DMS 273 (cell line): ENCODE measurements at regions not wholly inside any gene's neighbourhood (a gene's known extent, or its start where the extent isn't known, plus 50 kb on each side); places are given as distances from the start of the nearest gene placed in this dataset.

Experiments used
- DNase-seq: peaks from one replicate; lab custom pipeline; 2025; ENCODE audit not compliant: unreplicated experiment; lab: John Stamatoyannopoulos, UW

GRCh38 chr5:77948476-77948875 is 172.3 kb upstream of the TBCA start:
- DNase-seq: no peak

GRCh38 chr5:77947041-77947428 is 170.9 kb upstream of the TBCA start:
- DNase-seq: no peak

DNA sequence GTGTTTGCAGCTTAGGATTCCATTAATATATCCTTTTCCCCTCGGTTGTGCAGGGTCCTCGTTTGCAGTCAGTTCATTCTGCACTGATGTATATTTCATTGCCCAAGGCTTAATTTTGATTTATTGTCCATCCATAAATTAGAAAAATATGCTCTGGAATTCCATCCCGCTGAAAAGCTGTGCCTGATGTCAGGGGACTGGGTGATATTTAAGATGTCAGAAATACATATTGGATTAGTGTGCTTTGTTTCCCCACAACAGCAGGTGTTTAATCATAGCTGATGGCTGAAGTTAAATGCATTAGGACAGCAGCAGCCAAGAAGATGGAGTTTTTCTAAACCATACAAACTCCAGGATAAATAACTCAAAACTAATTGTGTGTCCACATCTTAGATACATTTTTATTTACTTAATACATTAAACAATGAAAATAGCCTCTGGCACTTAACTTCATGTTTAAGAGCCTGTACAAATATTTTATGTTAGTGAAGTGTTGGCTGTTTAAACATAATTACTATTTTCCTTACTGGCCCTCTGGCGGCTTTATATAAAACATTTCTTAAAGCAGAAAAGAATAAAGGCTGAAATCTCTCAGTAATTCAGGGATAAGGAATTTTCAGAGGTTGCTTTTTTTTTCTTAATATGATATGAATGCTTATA is 170.4 kb upstream of the TBCA start:
- DNase-seq: no peak

- no peak for DNase-seq
Measured at GRCh38 chr5:77945874-77946273, 169.7 kb upstream of the TBCA start.

DNA sequence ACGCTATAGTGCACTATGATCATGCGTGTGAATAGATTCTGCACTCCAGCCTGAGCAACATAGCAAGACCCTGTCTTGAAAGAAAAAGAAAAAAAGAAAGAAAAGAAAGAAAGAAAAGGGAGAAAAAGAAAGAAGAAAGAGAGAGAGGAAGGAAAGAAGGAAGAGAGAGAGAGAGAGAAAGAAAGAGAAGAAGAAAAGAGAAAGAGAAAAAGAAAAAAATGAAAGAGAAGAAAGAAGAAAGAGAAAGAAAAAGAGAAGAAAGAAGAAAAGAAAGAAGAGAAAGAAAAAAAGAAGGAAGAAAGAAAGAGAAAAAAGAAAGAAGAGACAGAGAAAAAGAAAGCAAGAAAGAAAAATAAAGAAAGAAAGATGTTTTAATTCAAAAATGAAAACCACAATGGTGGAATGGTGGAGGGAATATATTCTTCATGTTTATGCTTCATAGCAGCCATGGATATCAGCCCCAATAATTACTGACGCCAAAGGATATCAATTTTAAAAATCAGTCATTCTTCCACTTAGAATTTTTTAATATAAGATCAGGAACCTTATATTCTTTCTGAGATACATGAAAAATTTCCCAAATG is 168.7 kb upstream of the TBCA start:
- no peak for DNase-seq

DNA sequence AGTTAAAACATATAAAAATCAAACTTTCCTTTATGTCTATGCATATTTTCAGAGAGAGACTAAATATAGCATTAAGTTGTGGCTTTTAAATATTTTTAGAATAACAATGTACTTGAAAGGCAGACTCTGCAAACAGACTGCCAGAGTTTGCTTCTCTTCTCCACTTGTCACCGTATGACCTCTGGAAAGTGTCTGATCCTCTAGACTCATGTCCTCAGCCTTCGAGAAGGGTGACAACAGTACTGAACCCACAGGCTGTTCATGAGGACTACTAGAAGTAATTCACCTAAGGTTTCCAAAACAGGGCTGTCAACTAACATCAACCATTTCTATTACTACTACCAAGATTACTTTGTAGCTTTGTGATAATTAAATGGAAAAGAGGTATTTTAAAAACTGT is 167.7 kb upstream of the TBCA start:
- DNase-seq: no peak

DNA sequence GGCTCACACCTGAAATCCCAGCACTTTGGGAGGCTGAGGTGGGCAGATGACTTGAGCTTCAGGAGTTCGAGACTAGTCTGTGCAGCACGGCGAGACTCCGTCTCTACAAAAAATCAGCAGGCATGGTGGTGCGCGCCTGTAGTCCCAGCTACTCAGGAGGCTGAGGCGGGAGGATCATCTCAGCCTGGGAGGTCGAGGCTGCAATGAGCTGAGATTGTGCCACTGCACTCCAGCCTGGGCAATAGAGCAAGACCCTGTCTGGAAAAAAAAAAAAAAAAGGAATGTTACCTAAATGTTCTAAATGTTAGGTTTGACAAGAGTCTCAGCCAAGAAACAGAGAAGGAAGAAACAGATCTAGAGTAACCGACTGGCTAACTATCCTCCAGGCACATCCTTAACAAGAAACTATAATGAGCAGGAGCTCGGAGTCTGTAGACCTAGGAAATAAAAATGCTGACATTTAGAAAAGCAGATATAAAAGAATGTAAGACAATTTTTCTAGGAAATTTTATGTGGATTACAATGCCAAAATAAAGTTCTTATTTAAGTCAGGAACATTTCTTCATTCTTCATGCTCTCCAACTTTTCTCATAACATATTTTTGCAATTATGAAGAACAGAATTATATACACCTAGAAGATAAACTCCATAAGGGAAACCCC is 166.6 kb upstream of the TBCA start:
- DNase-seq: no peak

DNA sequence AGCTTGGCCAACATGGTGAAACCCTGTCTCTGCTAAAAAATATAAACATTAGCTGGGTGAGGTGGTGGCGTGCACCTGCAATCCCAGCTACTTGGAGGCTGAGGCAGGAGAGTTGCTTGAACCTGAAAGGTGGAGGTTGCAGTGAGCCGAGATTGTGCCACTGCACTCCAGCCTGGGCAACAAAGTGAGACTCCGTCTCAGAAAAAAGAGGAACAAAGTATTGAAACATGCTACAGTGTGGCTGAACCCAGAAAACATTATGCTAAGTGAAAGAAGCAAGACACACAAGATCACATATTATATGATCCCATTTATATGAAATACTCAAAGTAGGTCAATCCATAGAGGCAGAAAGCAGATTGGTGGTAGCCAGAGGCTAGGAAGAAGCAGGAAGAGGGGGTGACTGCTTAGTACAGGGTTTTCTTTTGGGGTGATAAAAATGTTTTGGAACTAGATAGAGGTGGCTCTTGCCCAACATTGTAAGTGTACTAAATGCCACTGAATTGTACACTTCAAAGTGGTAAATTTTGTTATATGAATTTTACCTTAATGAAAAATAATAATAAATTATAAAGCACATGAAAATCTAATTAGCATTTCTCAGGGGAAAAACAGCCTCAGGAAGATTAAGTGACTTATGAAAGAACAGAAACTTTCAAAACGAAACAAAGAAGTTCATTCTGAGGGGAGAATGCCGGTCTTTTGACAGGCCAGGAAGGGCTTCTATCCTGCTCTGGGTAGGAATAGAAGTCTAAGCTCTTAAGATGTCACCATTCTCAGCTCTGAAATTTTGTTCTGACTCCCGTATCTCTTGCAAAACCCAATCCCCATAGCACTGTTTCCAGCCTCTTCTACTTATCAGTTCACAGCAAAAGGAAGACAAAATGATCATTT is 161.1 kb upstream of the TBCA start:
- DNase-seq: no peak

DNA sequence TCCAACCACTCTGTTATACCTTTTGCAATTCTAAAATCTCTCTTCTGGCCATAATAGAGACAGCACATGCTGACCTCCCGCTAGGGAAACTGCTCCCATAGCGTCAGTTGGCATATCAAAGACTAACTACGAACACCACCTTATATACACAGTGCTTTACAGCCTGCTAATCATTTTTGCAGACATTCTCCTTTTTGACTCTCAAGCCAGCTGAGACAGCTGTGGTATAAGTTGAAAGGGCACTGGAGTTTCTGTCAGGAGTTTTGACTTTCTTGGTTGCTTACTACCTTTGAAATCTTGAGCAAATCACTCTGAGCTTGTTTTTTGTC is 160.2 kb upstream of the TBCA start:
- DNase-seq: no peak

GRCh38 chr5:77935506-77936364 is 159.6 kb upstream of the TBCA start:
- peak; percentile 76 for DNase-seq

GRCh38 chr5:77928776-77929300 is 152.7 kb upstream of the TBCA start:
- DNase-seq: no peak

GRCh38 chr5:77926337-77926736 is 150.2 kb upstream of the TBCA start:
- no peak for DNase-seq

DNA sequence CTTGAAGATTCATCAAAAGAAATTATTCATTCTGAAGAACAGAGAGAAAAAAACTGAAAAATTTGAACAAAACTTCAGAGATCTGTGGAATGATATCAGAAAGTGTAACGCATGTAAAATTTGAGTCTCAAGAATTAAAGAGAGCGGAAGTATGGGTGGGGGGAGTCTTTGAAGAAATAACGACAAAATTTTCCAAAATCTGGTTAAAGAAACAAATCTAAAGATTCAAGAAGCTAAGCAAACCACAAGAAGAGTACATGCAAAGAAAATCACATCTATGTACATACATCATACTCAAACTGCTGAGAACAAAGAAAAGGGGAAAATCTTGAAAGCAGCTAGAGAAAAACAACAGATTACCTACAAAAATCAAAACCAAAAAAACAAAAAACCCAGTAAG is 149.4 kb upstream of the TBCA start:
- no peak for DNase-seq

DNA sequence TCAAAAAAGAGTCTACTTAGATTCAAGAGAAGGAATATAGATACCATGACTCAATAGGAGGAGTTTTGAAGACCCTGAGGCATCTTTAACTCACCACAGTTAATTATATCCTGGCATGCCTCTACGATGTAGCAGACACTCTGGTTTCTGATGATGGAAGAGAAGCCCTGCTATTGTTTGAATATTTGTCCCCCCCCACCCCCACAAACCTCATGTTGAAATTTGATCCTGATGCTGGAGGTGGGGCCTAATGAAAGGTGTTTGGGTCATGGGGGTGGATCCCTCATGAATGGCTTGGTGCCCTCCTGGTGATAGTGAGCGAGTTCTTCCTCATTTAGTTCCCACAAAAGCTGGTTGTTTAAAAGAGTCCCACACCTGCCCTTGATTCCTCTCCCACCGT is 147.9 kb upstream of the TBCA start:
- peak; percentile 22 for DNase-seq

- no peak for DNase-seq
Measured at GRCh38 chr5:77923666-77924065, 147.5 kb upstream of the TBCA start.

GRCh38 chr5:77921094-77921768 is 145.1 kb upstream of the TBCA start:
- DNase-seq: no peak

DNA sequence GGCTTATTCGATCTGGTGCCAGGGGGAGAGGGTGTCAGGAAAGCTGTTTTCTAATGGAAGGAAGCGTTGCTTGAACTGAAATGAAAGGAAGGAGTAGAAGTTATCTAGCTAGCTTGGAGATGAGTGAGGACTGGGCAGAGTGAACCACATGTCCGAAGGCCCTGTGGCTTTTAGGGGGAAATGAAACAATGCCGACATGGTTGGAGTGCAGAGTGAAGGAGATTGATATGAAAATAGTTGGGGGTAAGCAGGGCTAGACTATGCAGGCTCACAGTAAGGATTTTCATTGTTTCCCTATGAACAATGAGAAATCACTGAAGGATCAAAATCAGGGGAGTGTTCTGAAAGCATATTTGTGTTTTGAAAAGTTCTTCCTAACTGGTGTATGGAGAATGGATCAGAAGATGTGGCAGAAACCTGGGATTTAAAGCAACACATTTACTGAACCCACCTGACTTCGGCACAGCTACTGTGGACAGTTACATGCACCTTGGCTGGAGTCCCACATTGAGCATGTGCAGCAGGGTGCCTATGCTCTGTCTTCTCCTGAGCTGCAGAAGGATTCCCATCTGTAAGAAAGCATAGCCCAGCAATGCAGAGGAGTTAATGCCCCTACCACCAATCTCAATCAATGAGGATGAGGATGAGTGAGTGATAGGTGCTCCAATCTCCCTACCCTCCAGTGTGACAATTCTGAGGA is 144.4 kb upstream of the TBCA start:
- no peak for DNase-seq

DNA sequence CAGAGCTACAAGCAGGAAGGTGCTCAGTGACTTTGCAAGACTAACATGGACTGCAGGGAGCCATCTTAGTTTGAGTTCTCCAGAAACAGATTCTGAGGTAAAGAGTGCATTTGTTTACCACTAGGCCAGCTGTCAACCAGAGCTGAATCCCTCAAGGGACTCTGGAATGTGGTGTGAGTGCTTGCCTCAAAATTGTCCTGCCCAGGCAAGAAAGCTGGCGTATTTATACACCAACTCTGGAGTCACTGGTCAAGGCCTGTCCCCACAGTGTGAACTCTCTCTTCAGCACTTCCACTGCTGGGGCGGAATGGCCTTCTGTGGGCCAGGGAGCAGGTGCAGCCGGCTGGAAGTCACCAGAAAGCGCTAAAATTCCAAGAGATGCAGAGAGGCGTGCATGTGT is 139.2 kb upstream of the TBCA start:
- DNase-seq: peak; percentile 28

GRCh38 chr5:77912721-77913120 is 136.6 kb upstream of the TBCA start:
- DNase-seq: no peak
